ENCODE measurements at regions not wholly inside any gene's neighbourhood (a gene's known extent, or its start where the extent isn't known, plus 50 kb on each side); places are given as distances from the start of the nearest gene placed in this dataset.

- no peaks in the 10 kb centered on the region for H3K4me1 ChIP-seq (ENCODE audit: insufficient read depth)
- H3K9me2 ChIP-seq (ENCODE audit: insufficient read depth): no peaks in the 10 kb centered on the region
- no peaks in the 10 kb centered on the region for H4K20me1 ChIP-seq (ENCODE audit: insufficient read depth)
- 39% methylated on average over 5 to 6 of the region's 6 CpGs for WGBS, 2 experiments (ENCODE audit: low coverage in 1 of 2, low lambda C conversion rate in 2 of 2, missing lambda C conversion rate in 2 of 2)
- H3K36me3 ChIP-seq (ENCODE audit: low read depth): no peaks in the 10 kb centered on the region
- no peaks in the 10 kb centered on the region; the same call in 1 of the 2 replicates for H3K27me3 ChIP-seq (replicated peaks; ENCODE audit: insufficient read depth)
- no peak for TF ChIP-seq EZH2phosphoT487 (IDR thresholded peaks at IDR 0.05; ENCODE audit: insufficient read depth, low read depth)
- no peak overlapping the region for H2AFZ ChIP-seq
- no peak overlapping the region for H3K4me3 ChIP-seq
- no peak overlapping the region for H3K4me2 ChIP-seq (ENCODE audit: unreplicated experiment)
- no peaks in the 10 kb centered on the region for H3K9me3 ChIP-seq (ENCODE audit: low read depth)
- H3K79me2 ChIP-seq (ENCODE audit: insufficient read depth): no peaks in the 10 kb centered on the region
- DNase-seq: no peak
- in situ Hi-C loops (cut with MboI): no loop called here
- no peak overlapping the region for H3K9ac ChIP-seq
- H3K27ac ChIP-seq: no peak overlapping the region
- H3F3A ChIP-seq (ENCODE audit: insufficient read depth): no peaks in the 10 kb centered on the region
Measured at GRCh38 chr12:112677050-112677765, 114.3 kb upstream of the RPH3A start.

- Histone ChIP-seq H3K4me2 (ENCODE audit: unreplicated experiment) (no peak overlapping the region), H3K36me3 (ENCODE audit: low read depth) (no peaks in the 10 kb centered on the region), H3K4me3 (no peak overlapping the region), H3K27me3 (replicated peaks; ENCODE audit: insufficient read depth) (no peaks in the 10 kb centered on the region), H3K9me3 (ENCODE audit: low read depth) (no peaks in the 10 kb centered on the region), H3F3A (ENCODE audit: insufficient read depth) (no peaks in the 10 kb centered on the region), H3K27ac (no peak overlapping the region), H3K9me2 (ENCODE audit: insufficient read depth) (no peaks in the 10 kb centered on the region), H3K4me1 (ENCODE audit: insufficient read depth) (no peaks in the 10 kb centered on the region), H3K9ac (no peak overlapping the region), H3K79me2 (ENCODE audit: insufficient read depth) (no peaks in the 10 kb centered on the region), H4K20me1 (ENCODE audit: insufficient read depth) (no peaks in the 10 kb centered on the region), H2AFZ (no peak overlapping the region)
- in situ Hi-C loops (cut with MboI): no loop called here
- 39 to 44% methylated on average over 4 of the region's 4 CpGs for WGBS, 2 experiments (ENCODE audit: low coverage in 1 of 2, low lambda C conversion rate in 2 of 2, missing lambda C conversion rate in 2 of 2)
- TF ChIP-seq EZH2 (IDR thresholded peaks at IDR 0.05; ENCODE audit: insufficient read depth, poor library complexity, severe bottlenecking) (no peak), EZH2phosphoT487 (IDR thresholded peaks at IDR 0.05; ENCODE audit: insufficient read depth, low read depth) (no peak)
- no peak for DNase-seq
Measured at GRCh38 chr12:112680993-112681392, 110.6 kb upstream of the RPH3A start.

GRCh38 chr12:112682586-112682985 is 109.0 kb upstream of the RPH3A start:
- 2 to 5% methylated on average over 2 of the region's 2 CpGs for WGBS, 2 experiments (ENCODE audit: low coverage in 1 of 2, low lambda C conversion rate in 2 of 2, missing lambda C conversion rate in 2 of 2)
- Histone ChIP-seq H3K27me3 (replicated peaks; ENCODE audit: insufficient read depth) (no peaks in the 10 kb centered on the region), H3K27ac (no peak overlapping the region), H3K36me3 (ENCODE audit: low read depth) (no peaks in the 10 kb centered on the region), H3F3A (ENCODE audit: insufficient read depth) (no peaks in the 10 kb centered on the region), H2AFZ (no peak overlapping the region), H3K4me2 (ENCODE audit: unreplicated experiment) (no peak overlapping the region), H3K79me2 (ENCODE audit: insufficient read depth) (no peaks in the 10 kb centered on the region), H3K9me2 (ENCODE audit: insufficient read depth) (no peaks in the 10 kb centered on the region), H3K9me3 (ENCODE audit: low read depth) (no peaks in the 10 kb centered on the region), H4K20me1 (ENCODE audit: insufficient read depth) (no peaks in the 10 kb centered on the region), H3K4me3 (no peak overlapping the region), H3K9ac (no peak overlapping the region), H3K4me1 (ENCODE audit: insufficient read depth) (no peaks in the 10 kb centered on the region)
- TF ChIP-seq EZH2 (IDR thresholded peaks at IDR 0.05; ENCODE audit: insufficient read depth, poor library complexity, severe bottlenecking): no peak
- no peak for TF ChIP-seq EZH2phosphoT487 (IDR thresholded peaks at IDR 0.05; ENCODE audit: insufficient read depth, low read depth)
- in situ Hi-C loops (cut with MboI): no loop called here
- no peak for DNase-seq

- no peak overlapping the region for H3K4me3 ChIP-seq
- no peaks in the 10 kb centered on the region for H3K9me2 ChIP-seq (ENCODE audit: insufficient read depth)
- no peaks in the 10 kb centered on the region for H3F3A ChIP-seq (ENCODE audit: insufficient read depth)
- no peaks in the 10 kb centered on the region for H3K27me3 ChIP-seq (replicated peaks; ENCODE audit: insufficient read depth)
- no peak overlapping the region for H3K9ac ChIP-seq
- DNase-seq: no peak
- H4K20me1 ChIP-seq (ENCODE audit: insufficient read depth): no peaks in the 10 kb centered on the region
- no peaks in the 10 kb centered on the region for H3K4me1 ChIP-seq (ENCODE audit: insufficient read depth)
- TF ChIP-seq EZH2phosphoT487 (IDR thresholded peaks at IDR 0.05; ENCODE audit: insufficient read depth, low read depth): no peak
- TF ChIP-seq EZH2 (IDR thresholded peaks at IDR 0.05; ENCODE audit: insufficient read depth, poor library complexity, severe bottlenecking): no peak
- in situ Hi-C loops (cut with MboI): no loop called here
- no peak overlapping the region for H2AFZ ChIP-seq
- WGBS, 2 experiments (ENCODE audit: low coverage in 1 of 2, low lambda C conversion rate in 2 of 2, missing lambda C conversion rate in 2 of 2): 6 to 16% methylated on average over 2 of the region's 2 CpGs
- H3K79me2 ChIP-seq (ENCODE audit: insufficient read depth): no peaks in the 10 kb centered on the region
- no peak overlapping the region for H3K4me2 ChIP-seq (ENCODE audit: unreplicated experiment)
- H3K9me3 ChIP-seq (ENCODE audit: low read depth): no peaks in the 10 kb centered on the region
- no peak overlapping the region for H3K27ac ChIP-seq
- no peaks in the 10 kb centered on the region for H3K36me3 ChIP-seq (ENCODE audit: low read depth)
Measured at GRCh38 chr12:112684742-112685141, 106.8 kb upstream of the RPH3A start.

- no peak overlapping the region for H3K9ac ChIP-seq
- no peaks in the 10 kb centered on the region for H4K20me1 ChIP-seq (ENCODE audit: insufficient read depth)
- H2AFZ ChIP-seq: no peak overlapping the region
- no peaks in the 10 kb centered on the region for H3F3A ChIP-seq (ENCODE audit: insufficient read depth)
- H3K27me3 ChIP-seq (replicated peaks; ENCODE audit: insufficient read depth): no peaks in the 10 kb centered on the region
- no peaks in the 10 kb centered on the region for H3K36me3 ChIP-seq (ENCODE audit: low read depth)
- in situ Hi-C loops (cut with MboI): no loop called here
- H3K4me3 ChIP-seq: no peak overlapping the region
- H3K4me1 ChIP-seq (ENCODE audit: insufficient read depth): no peaks in the 10 kb centered on the region
- H3K9me3 ChIP-seq (ENCODE audit: low read depth): no peaks in the 10 kb centered on the region
- no peaks in the 10 kb centered on the region for H3K79me2 ChIP-seq (ENCODE audit: insufficient read depth)
- H3K9me2 ChIP-seq (ENCODE audit: insufficient read depth): no peaks in the 10 kb centered on the region
- no peak for DNase-seq
- H3K27ac ChIP-seq: no peak overlapping the region
- 12 to 14% methylated on average over 2 of the region's 2 CpGs for WGBS, 2 experiments (ENCODE audit: low coverage in 1 of 2, low lambda C conversion rate in 2 of 2, missing lambda C conversion rate in 2 of 2)
- H3K4me2 ChIP-seq (ENCODE audit: unreplicated experiment): no peak overlapping the region
- TF ChIP-seq EZH2phosphoT487 (IDR thresholded peaks at IDR 0.05; ENCODE audit: insufficient read depth, low read depth): no peak
Measured at GRCh38 chr12:112685321-112685720, 106.2 kb upstream of the RPH3A start.
